Endothelial cell of umbilical vein (primary cell): ENCODE measurements at regions not wholly inside any gene's neighbourhood (a gene's known extent, or its start where the extent isn't known, plus 50 kb on each side); places are given as distances from the start of the nearest gene placed in this dataset.

Experiments
- FOS ChIP-seq: IDR thresholded peaks from 2 replicates; pipeline ENCODE4 v1.6.1; 2011; ENCODE audit warnings: mild to moderate bottlenecking, low read length, moderate library complexity, borderline replicate concordance; ENCODE audit not compliant: insufficient read depth
- POLR2A ChIP-seq: IDR thresholded peaks from 2 replicates; pipeline ENCODE4 v1.6.1; 2012; ENCODE audit warnings: low read depth, mild to moderate bottlenecking, control low read depth, low read length
- TF ChIP-seq, protein P1 (sequence below), 2 donors: IDR thresholded peaks; 1 replicate in 1 of 2; 2 replicates in 1 of 2; pipeline ENCODE4 v1.5.1; 2011; ENCODE audit warnings: low read length in 2 of 2, mild to moderate bottlenecking in 2 of 2, moderate library complexity in 2 of 2, control low read depth in 1 of 2, inconsistent platforms in 1 of 2, low read depth in 1 of 2; ENCODE audit not compliant: insufficient read depth in 1 of 2; ENCODE audit errors: extremely low read depth in 1 of 2

DNA sequence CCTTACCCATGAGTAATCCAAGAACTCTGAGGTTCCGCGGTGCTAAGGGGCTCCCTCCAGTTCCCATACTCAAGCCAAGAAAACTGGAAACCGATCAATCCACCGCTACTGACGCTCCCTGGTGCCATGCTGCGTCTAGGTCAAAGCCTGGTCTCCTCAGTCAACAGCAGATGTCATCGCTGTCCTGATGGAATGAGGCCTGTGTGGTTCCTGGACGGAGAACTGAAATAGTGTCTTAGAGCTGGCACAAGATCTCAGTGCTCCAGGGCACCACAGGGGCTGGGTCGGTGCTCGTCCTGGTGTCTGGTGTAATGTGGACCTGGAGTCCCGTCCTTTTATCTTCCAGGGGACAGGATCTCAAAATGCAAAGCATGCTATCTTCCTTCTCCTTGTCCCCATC lies 373.9 kb upstream of the CFAP20DC start:
- TF ChIP-seq, protein P1, sequence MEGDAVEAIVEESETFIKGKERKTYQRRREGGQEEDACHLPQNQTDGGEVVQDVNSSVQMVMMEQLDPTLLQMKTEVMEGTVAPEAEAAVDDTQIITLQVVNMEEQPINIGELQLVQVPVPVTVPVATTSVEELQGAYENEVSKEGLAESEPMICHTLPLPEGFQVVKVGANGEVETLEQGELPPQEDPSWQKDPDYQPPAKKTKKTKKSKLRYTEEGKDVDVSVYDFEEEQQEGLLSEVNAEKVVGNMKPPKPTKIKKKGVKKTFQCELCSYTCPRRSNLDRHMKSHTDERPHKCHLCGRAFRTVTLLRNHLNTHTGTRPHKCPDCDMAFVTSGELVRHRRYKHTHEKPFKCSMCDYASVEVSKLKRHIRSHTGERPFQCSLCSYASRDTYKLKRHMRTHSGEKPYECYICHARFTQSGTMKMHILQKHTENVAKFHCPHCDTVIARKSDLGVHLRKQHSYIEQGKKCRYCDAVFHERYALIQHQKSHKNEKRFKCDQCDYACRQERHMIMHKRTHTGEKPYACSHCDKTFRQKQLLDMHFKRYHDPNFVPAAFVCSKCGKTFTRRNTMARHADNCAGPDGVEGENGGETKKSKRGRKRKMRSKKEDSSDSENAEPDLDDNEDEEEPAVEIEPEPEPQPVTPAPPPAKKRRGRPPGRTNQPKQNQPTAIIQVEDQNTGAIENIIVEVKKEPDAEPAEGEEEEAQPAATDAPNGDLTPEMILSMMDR (IDR thresholded peaks at IDR 0.05; ENCODE audit: extremely low read depth in 1 of 2, insufficient read depth in 1 of 2, low read depth in 1 of 2, low read length in 2 of 2) = no peak
- TF ChIP-seq POLR2A (no peak), FOS (no peak)
